ENCODE measurements at regions not wholly inside any gene's neighbourhood (a gene's known extent, or its start where the extent isn't known, plus 50 kb on each side); places are given as distances from the start of the nearest gene placed in this dataset.

- no peak overlapping the region for H3K4me3 ChIP-seq (ENCODE audit: insufficient read depth, low read depth, low read length)
- WGBS, 2 experiments (ENCODE audit: extremely low coverage in 2 of 2, insufficient read length in 1 of 2), result no CpG with 5 or more reads among the region's 1 CpG
- in situ Hi-C loops (cut with MboI; ENCODE audit: low sequenced_read_pairs), result no loop called here
Measured at GRCh38 chr4:12701384-12701783, 782.8 kb downstream of the RAB28 start.

More at GRCh38 chr4:12701384-12701783, 782.8 kb downstream of the RAB28 start:
- dilution Hi-C loops (cut with HindIII; ENCODE audit: low sequenced_read_pairs, unreplicated experiment) (no loop called here), intact Hi-C loops (cut with micrococcal nuclease) (no loop called here)
- H2AFZ ChIP-seq (replicated peaks; ENCODE audit: low read length, poor library complexity), result no peak overlapping the region
- TF ChIP-seq MAFK (IDR thresholded peaks at IDR 0.05; ENCODE audit: low read depth, low read length) (no peak), FOS (IDR thresholded peaks at IDR 0.05; ENCODE audit: low read depth, low read length) (no peak), POLR2A (IDR thresholded peaks at IDR 0.05; ENCODE audit: low read depth, low read length) (no peak)
- ChIA-PET POLR2A (ENCODE audit: unreplicated experiment) (no interaction called here), CTCF (no interaction called here)
- H3K9me1 ChIP-seq (ENCODE audit: insufficient read depth, low read length), result no peaks in the 10 kb centered on the region
- H2BK15ac ChIP-seq (ENCODE audit: low read depth, low read length), result no peak overlapping the region
- no peak overlapping the region for H2BK120ac ChIP-seq (ENCODE audit: low read depth, low read length)
- DNase-seq (no peak), ATAC-seq (ENCODE audit: low read depth) (no peak)
- H3K79me1 ChIP-seq (ENCODE audit: low read depth in 1 of 2, low read length in 2 of 2), result no peaks in the 10 kb centered on the region
- no peak overlapping the region for H3K27ac ChIP-seq (ENCODE audit: insufficient read depth, low read length)
- no peak overlapping the region for H3K4me2 ChIP-seq (ENCODE audit: low read depth, low read length)
- H3K4ac ChIP-seq (ENCODE audit: low read depth, low read length), result no peak overlapping the region
- H4K20me1 ChIP-seq (ENCODE audit: insufficient read depth, low read length), result no peaks in the 10 kb centered on the region
- no peak overlapping the region for H3K56ac ChIP-seq (ENCODE audit: extremely low read depth, insufficient read depth, low read length)
- H3K14ac ChIP-seq (replicated peaks; ENCODE audit: low read depth, low read length), result no peak overlapping the region
- H3K4me1 ChIP-seq (ENCODE audit: control insufficient read depth, insufficient read depth, low read length), result no peaks in the 10 kb centered on the region
- H3K9me3 ChIP-seq (ENCODE audit: control insufficient read depth, insufficient read depth, low read length), result peaks cover 6% of the 10 kb centered on the region; the same call in 1 of the 2 replicates
- no peak overlapping the region for H4K5ac ChIP-seq (ENCODE audit: low read depth, low read length)
- H3K9ac ChIP-seq (ENCODE audit: low read depth, low read length), result no peak overlapping the region
- no TSS peak for BruUV-seq (replicated peaks)
- no peaks in the 10 kb centered on the region for H3K27me3 ChIP-seq (ENCODE audit: control insufficient read depth, insufficient read depth, low read length)
- no peak overlapping the region for H3K18ac ChIP-seq (ENCODE audit: low read depth, low read length)
- no peak overlapping the region for H2AK5ac ChIP-seq (ENCODE audit: low read depth, low read length)
- H4K91ac ChIP-seq (ENCODE audit: insufficient read depth, low read depth, low read length), result no peak overlapping the region
- H3K23ac ChIP-seq (ENCODE audit: low read depth, low read length), result no peak overlapping the region
- no peak overlapping the region for H2BK5ac ChIP-seq (ENCODE audit: low read depth, low read length, poor library complexity, severe bottlenecking)
- H2AK9ac ChIP-seq (replicated peaks; ENCODE audit: low read depth, low read length, poor library complexity), result no peak overlapping the region
- no peak overlapping the region for H2BK20ac ChIP-seq (ENCODE audit: low read depth, low read length)
- no peaks in the 10 kb centered on the region for H3K36me3 ChIP-seq (ENCODE audit: control insufficient read depth, insufficient read depth, low read length)
- no peak overlapping the region for H4K8ac ChIP-seq (ENCODE audit: low read depth in 2 of 2, low read length in 2 of 2)
